Gastroesophageal sphincter (tissue), 3 donors: ENCODE measurements at regions not wholly inside any gene's neighbourhood (a gene's known extent, or its start where the extent isn't known, plus 50 kb on each side); places are given as distances from the start of the nearest gene placed in this dataset.

Experiments used
- EP300 ChIP-seq: sonication (generic); formaldehyde crosslinking; IDR thresholded peaks from one replicate; pipeline ENCODE4 v1.6.1; 2017; ENCODE audit warnings: antibody characterized with exemption, mild to moderate bottlenecking
- POLR2A ChIP-seq, 2 donors: fragments of 450-650 bp; IDR thresholded peaks; one replicate each; pipeline ENCODE4 v1.6.1; 2017; ENCODE audit warnings: antibody characterized with exemption in 2 of 2, mild to moderate bottlenecking in 2 of 2, moderate library complexity in 1 of 2
- POLR2AphosphoS5 ChIP-seq: sonication (generic); formaldehyde crosslinking; IDR thresholded peaks from one replicate; pipeline ENCODE4 v1.6.1; 2017; ENCODE audit warnings: antibody characterized with exemption
- TF ChIP-seq, protein P1 (sequence below), 4 experiments: fragments of 200-600 bp in 2 of 4; fragments of 450-650 bp in 2 of 4; sonication (generic) in 1 of 4; IDR thresholded peaks; one replicate each; pipeline ENCODE4 v1.5.1; 2017 to 2019; ENCODE audit warnings: antibody characterized with exemption in 4 of 4, mild to moderate bottlenecking in 2 of 4, moderate library complexity in 2 of 4

DNA sequence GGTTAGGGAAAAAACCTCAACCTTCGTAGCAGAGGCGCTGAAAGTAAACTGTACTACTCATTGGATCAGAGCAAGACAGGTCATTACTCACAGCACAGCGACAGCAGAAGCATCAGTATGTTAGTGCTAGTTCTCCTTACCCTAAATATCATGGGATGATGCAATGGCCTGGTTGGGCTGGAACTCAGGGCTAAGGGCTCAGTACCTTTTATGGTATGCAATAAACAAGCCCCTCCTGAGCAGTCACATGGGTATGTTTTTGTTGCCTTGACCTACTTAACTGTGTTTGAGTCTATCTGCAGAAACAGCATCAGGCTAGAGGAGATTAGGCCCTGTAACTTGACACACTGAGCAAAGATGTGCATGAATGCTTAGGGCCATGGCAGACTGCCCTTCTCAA, 369.4 kb upstream of the IMPG1 start:
- TF ChIP-seq, protein P1, sequence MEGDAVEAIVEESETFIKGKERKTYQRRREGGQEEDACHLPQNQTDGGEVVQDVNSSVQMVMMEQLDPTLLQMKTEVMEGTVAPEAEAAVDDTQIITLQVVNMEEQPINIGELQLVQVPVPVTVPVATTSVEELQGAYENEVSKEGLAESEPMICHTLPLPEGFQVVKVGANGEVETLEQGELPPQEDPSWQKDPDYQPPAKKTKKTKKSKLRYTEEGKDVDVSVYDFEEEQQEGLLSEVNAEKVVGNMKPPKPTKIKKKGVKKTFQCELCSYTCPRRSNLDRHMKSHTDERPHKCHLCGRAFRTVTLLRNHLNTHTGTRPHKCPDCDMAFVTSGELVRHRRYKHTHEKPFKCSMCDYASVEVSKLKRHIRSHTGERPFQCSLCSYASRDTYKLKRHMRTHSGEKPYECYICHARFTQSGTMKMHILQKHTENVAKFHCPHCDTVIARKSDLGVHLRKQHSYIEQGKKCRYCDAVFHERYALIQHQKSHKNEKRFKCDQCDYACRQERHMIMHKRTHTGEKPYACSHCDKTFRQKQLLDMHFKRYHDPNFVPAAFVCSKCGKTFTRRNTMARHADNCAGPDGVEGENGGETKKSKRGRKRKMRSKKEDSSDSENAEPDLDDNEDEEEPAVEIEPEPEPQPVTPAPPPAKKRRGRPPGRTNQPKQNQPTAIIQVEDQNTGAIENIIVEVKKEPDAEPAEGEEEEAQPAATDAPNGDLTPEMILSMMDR (IDR thresholded peaks at IDR 0.05), result no peak
- TF ChIP-seq POLR2A (IDR thresholded peaks at IDR 0.05) (no peak), EP300 (no peak), POLR2AphosphoS5 (no peak)
